Progenitor cell of endocrine pancreas (in vitro differentiated cells): ENCODE measurements at regions not wholly inside any gene's neighbourhood (a gene's known extent, or its start where the extent isn't known, plus 50 kb on each side); places are given as distances from the start of the nearest gene placed in this dataset.

Source experiments
- DNase-seq: peaks from one replicate; pipeline ENCODE4 v3.0.0; 2021; ENCODE audit warnings: low spot score; ENCODE audit not compliant: unreplicated experiment
- H3K27ac Mint-ChIP-seq: 2 replicates; pipeline ENCODE4 v1.8.0; 2021; ENCODE audit warnings: mild to moderate bottlenecking, moderate library complexity, mixed read lengths
- H3K27me3 Mint-ChIP-seq: 2 replicates; pipeline ENCODE4 v1.8.0; 2021; ENCODE audit warnings: mixed read lengths
- H3K36me3 Mint-ChIP-seq: 2 replicates; pipeline ENCODE4 v1.8.0; 2022; ENCODE audit warnings: mixed read lengths; ENCODE audit not compliant: insufficient read depth
- H3K4me1 Mint-ChIP-seq: 2 replicates; pipeline ENCODE4 v1.8.0; 2021; ENCODE audit warnings: low read depth, mixed read lengths
- H3K4me3 Mint-ChIP-seq: 2 replicates; pipeline ENCODE4 v1.8.0; 2021; ENCODE audit warnings: low read depth, mild to moderate bottlenecking, moderate library complexity, mixed read lengths
- H3K9me3 Mint-ChIP-seq: 2 replicates; pipeline ENCODE4 v1.8.0; 2021; ENCODE audit warnings: low read depth, mixed read lengths
- TF ChIP-seq, protein P1 (sequence below): fragments of 200-600 bp; sonication (generic); IDR thresholded peaks from one replicate; pipeline ENCODE4 v1.5.0; 2021; ENCODE audit warnings: antibody characterized with exemption, mild to moderate bottlenecking; ENCODE audit not compliant: unreplicated experiment

DNA sequence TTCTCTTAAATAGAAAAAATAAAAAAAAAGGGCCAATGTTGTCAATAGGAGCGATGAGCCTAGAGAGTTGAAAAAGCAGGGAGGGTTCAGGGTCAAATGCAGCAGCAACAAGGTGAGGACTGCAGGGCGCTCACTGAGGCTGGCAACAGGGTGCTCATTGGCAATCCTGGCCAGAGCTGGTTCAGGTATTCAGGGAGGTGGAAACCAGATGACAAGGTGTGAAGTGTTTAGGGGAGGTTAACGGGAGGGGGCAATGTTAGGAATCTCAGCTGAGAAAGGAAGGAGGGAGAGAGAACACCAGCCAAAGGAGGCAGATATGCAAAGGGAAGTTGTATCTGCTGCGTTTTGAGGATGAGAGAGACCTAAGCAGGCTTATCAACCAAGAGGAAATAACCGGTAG lies 129.8 kb upstream of the DAB1 start:
- H3K4me1 Mint-ChIP-seq: peaks cover 6% of the 10 kb centered on the region
- no peak for DNase-seq
- peaks cover 22% of the 10 kb centered on the region for H3K27me3 Mint-ChIP-seq
- no peak overlapping the region for H3K27ac Mint-ChIP-seq
- no peak overlapping the region for H3K4me3 Mint-ChIP-seq
- no peaks in the 10 kb centered on the region for H3K36me3 Mint-ChIP-seq
- H3K9me3 Mint-ChIP-seq: no peaks in the 10 kb centered on the region
- TF ChIP-seq, protein P1, sequence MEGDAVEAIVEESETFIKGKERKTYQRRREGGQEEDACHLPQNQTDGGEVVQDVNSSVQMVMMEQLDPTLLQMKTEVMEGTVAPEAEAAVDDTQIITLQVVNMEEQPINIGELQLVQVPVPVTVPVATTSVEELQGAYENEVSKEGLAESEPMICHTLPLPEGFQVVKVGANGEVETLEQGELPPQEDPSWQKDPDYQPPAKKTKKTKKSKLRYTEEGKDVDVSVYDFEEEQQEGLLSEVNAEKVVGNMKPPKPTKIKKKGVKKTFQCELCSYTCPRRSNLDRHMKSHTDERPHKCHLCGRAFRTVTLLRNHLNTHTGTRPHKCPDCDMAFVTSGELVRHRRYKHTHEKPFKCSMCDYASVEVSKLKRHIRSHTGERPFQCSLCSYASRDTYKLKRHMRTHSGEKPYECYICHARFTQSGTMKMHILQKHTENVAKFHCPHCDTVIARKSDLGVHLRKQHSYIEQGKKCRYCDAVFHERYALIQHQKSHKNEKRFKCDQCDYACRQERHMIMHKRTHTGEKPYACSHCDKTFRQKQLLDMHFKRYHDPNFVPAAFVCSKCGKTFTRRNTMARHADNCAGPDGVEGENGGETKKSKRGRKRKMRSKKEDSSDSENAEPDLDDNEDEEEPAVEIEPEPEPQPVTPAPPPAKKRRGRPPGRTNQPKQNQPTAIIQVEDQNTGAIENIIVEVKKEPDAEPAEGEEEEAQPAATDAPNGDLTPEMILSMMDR: no peak

DNA sequence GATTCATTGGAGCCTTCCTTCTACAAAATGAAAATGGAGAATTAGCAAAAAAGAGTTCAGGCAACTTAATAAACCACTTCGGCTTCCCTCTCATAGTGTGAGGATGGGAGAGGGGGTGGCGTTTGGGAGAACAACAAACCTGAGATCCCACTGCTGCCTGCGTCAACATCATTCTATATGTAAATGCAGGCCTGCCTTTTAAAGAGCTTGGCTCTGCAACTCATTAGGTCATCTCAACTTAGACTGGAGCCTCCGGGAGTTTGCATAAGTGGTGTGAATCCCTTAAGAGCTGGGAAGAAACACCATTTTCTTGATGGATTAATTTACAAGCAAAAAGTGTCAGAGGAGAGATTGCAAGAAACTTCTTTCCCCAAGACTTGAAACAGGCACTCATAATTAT lies 127.6 kb upstream of the DAB1 start:
- Mint-ChIP-seq H3K4me3 (no peak overlapping the region), H3K27ac (no peak overlapping the region), H3K9me3 (no peaks in the 10 kb centered on the region), H3K36me3 (no peaks in the 10 kb centered on the region), H3K27me3 (peaks cover 22% of the 10 kb centered on the region), H3K4me1 (peaks cover 6% of the 10 kb centered on the region)
- TF ChIP-seq, protein P1: no peak
- no peak for DNase-seq

DNA sequence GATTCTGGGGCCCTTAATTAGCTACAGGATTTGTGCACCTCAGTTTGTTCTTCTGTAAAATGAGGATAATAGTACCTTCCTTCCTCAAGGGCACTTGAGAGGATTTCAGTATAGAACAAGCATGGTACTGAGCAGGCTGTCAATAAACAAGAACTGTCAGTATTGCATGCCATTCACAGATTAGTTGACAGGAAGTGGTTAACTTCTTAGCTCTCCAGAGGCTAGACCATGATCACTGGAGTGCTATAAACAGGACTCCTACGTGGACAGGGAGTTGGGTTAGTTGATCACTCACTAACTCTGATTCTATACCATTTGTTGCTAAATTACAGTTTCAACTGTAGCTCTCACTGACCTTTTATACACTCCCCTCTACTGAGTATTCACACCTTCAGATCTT lies 126.2 kb upstream of the DAB1 start:
- TF ChIP-seq, protein P1: no peak
- Mint-ChIP-seq H3K27ac (no peak overlapping the region), H3K4me1 (peaks cover 6% of the 10 kb centered on the region), H3K4me3 (no peak overlapping the region), H3K27me3 (peaks cover 22% of the 10 kb centered on the region), H3K9me3 (no peaks in the 10 kb centered on the region), H3K36me3 (no peaks in the 10 kb centered on the region)
- DNase-seq: no peak

DNA sequence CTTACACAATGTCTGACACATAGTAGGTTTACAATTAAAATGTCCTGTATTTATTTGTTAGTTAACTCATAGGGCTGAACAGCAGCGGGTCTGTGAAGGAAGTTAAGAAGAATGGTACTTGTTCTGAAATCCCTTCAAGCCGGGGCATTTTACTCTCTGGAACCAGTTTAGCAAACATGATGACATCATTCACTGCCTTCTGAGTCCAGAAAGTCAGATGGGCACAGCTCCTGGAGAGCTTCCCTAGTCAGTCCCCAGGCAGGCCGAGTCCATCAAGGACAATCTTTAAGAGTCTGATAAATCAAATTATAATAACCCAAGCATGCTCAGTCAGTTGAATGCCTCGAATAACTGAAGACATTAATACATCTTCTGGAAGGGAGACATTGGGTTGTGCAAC lies 125.4 kb upstream of the DAB1 start:
- Mint-ChIP-seq H3K4me3 (no peak overlapping the region), H3K36me3 (no peaks in the 10 kb centered on the region), H3K4me1 (peaks cover 6% of the 10 kb centered on the region), H3K27me3 (peaks cover 22% of the 10 kb centered on the region), H3K9me3 (no peaks in the 10 kb centered on the region), H3K27ac (no peak overlapping the region)
- DNase-seq: no peak
- TF ChIP-seq, protein P1: no peak

DNA sequence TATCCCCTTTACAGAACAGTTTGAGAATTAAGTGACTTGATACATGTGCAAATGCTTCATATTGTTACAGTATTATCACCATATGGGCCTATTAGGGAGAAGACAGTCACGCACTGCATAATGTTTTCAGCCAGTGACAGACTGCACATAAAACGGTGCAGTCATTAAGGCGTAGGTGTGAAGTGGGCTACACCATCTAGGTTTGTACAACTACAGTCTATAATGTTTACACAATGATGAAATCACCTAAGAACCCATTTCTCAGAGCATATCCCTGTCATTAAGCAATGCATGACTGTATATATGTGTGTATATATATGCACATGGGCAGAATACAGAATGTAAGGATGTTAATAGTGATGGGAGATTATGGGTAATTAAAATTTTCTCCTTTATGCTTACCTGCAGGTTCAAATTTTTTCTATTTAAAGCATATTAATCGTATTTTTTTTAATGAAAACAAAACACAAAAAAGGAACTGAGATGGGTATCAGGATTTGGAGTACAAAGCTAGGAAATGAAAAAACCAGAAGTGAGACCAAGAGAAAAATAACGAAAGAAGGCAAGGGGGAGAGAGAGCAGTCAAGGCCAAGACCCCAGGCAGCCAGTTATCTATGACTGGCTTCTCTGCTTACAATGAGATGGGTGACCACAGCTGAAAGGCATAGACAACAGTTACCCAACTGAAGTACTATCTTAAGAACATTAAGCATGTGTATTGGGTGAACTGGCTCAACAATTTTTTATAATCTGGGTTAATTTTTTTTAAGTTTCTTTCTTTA lies 122.9 kb upstream of the DAB1 start:
- Mint-ChIP-seq H3K4me1 (peaks cover 6% of the 10 kb centered on the region), H3K36me3 (no peaks in the 10 kb centered on the region), H3K27me3 (peaks cover 2% of the 10 kb centered on the region), H3K4me3 (no peak overlapping the region), H3K9me3 (no peaks in the 10 kb centered on the region), H3K27ac (no peak overlapping the region)
- no peak for DNase-seq
- TF ChIP-seq, protein P1: no peak
